Fibroblast of villous mesenchyme (primary cell): ENCODE measurements at regions not wholly inside any gene's neighbourhood (a gene's known extent, or its start where the extent isn't known, plus 50 kb on each side); places are given as distances from the start of the nearest gene placed in this dataset.

ENCODE experiments used
- DNase-seq: peaks from one replicate; pipeline ENCODE4 v3.0.0-alpha.2; 2010; ENCODE audit warnings: low read depth
- H3K4me3 ChIP-seq: 2 replicates; pipeline ENCODE4 v1.5.1; 2011; ENCODE audit warnings: low read depth, mild to moderate bottlenecking, low read length
- TF ChIP-seq, protein P1 (sequence below): IDR thresholded peaks from 2 replicates; pipeline ENCODE4 v1.5.1; 2012; ENCODE audit warnings: low read depth, mild to moderate bottlenecking, low read length; ENCODE audit not compliant: insufficient read depth

DNA sequence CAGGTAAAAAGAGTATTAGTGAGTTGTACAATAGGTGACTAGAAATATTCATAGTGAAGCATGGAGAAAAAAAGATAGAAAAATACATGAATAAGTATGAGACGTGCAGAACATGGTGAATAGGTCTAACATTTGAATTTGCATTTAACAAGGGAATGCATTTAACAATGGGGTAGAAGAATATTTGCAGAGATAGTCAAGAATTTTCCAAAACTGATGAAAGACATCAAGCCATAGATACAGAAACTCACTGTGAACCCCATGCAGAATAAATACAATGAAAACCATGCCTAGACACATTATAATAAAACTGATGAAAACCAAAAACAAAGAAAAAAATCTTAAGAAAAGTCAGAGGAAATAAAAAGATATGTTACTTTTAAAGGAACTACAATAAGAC, 184.8 kb downstream of the KTN1 start:
- TF ChIP-seq, protein P1, sequence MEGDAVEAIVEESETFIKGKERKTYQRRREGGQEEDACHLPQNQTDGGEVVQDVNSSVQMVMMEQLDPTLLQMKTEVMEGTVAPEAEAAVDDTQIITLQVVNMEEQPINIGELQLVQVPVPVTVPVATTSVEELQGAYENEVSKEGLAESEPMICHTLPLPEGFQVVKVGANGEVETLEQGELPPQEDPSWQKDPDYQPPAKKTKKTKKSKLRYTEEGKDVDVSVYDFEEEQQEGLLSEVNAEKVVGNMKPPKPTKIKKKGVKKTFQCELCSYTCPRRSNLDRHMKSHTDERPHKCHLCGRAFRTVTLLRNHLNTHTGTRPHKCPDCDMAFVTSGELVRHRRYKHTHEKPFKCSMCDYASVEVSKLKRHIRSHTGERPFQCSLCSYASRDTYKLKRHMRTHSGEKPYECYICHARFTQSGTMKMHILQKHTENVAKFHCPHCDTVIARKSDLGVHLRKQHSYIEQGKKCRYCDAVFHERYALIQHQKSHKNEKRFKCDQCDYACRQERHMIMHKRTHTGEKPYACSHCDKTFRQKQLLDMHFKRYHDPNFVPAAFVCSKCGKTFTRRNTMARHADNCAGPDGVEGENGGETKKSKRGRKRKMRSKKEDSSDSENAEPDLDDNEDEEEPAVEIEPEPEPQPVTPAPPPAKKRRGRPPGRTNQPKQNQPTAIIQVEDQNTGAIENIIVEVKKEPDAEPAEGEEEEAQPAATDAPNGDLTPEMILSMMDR, result no peak
- DNase-seq, result no peak
- no peak overlapping the region for H3K4me3 ChIP-seq

DNA sequence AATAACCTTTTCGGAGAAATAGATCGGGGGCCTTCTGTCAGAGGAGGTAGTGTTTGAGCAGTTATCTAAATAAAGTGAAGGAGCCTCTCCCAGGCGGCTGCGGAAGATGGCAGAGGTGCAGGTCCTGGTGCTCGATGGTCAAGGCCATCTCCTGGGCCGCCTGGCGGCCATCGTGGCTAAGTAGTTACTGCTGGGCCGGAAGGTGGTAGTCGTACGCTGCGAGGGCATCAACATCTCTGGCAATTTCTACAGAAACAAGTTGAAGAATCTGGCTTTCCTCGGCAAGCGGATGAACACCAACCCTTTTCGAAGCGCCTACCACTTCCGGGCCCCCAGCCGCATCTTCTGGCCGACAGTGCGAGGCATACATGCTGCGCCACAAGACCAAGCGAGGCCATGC, 186.1 kb downstream of the KTN1 start:
- no peak overlapping the region for H3K4me3 ChIP-seq
- TF ChIP-seq, protein P1, result no peak
- DNase-seq, result no peak

DNA sequence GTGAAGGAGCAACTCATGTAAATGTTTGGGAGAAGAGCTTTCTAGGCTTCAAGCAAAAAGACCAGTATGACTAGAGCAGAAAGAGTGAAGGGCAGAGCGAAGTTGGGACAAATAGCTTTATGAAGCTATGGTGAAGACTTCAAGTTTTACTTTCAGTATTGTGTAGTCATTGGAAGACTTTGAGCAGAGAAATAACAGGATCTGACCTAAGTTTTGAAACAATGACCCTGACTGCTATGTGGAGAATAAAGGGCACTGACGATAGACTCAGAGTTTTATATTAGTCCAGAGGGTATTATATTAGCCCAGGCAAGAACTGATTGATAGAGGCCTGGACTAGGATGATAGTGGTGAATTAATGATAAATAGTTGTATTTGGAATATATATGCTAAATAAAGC, 187.3 kb downstream of the KTN1 start:
- H3K4me3 ChIP-seq, result no peak overlapping the region
- DNase-seq, result no peak
- TF ChIP-seq, protein P1, result no peak

DNA sequence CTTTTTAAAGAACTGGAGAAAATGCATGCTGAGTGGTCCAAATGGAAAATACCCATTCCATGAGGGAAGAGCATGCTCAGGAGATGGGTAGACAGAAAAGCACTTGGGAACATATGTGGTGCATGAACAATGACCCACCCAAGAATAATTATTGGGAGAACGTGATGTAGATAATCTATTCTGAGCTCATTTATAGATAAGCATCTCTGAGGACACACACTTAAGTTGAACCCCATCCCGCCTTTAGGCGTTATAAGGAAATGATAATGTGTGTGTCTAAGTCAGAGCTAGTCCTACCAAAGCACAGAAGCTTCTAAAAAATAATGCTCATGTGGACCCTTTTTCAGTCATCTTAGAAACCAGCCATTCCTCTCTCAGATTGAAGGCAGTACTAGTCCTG, 189.9 kb downstream of the KTN1 start:
- TF ChIP-seq, protein P1, result no peak
- H3K4me3 ChIP-seq, result no peak overlapping the region
- no peak for DNase-seq

DNA sequence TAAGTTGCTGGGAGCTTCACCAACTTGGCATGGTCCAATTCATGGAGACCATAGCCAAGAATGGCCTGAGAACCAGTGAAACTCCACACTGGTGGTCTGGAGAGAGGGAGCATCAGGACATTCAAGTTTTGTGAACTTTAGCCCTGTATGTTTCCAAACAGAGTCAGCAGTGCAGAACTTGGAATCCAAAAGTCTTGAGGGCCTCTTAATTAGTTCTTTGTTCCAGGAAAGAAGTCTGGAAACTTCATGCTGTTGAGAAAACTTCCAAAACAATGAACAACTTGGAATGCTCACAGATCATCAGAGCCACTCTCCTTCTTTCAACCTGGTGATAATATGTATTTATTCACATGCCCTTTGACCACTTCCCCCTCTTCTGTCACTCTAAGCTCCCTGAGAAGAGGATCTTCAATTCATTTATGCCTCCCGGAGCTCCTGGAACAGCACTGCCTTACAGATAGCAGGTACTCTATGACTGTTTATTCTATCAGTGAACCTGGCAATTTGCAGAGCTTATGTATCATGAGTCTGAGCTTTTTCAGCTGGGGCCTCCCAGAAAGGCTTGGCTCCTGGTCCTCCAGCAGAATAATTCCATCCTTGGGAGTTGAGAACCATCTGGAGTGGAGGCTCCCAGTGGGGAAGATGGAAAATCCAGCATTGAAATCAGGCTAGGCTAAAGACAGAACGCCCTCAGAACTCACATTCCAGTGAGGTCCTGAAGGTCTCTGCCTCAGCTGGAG, 191.4 kb downstream of the KTN1 start:
- no peak for DNase-seq
- TF ChIP-seq, protein P1, result no peak
- no peak overlapping the region for H3K4me3 ChIP-seq

DNA sequence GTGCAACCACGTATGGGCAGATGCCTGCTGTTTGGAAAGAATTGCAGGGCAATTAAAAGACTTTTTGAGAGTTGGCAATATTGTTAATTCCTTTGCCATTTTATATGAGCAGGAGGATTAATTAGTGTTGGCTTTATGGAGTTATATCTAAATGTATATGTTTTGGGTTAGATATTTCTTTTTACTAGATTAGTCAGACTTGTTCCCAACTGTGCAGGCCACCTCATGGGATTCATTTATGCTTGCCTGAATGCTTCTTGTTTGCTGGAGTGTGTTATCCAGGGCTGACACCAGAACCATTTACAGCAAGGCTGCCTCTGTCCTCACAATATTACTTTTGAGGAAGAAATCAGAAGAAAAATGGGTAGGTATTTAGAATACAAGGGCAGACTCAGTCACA, 192.5 kb downstream of the KTN1 start:
- no peak overlapping the region for H3K4me3 ChIP-seq
- no peak for DNase-seq
- TF ChIP-seq, protein P1, result no peak

- DNase-seq, result no peak
- TF ChIP-seq, protein P1, result no peak
- H3K4me3 ChIP-seq, result no peak overlapping the region
These were observed 193.3 kb downstream of the KTN1 start for GRCh38 chr14:55773312-55773711.
